NCI-H1048 (cell line): ENCODE measurements at regions not wholly inside any gene's neighbourhood (a gene's known extent, or its start where the extent isn't known, plus 50 kb on each side); places are given as distances from the start of the nearest gene placed in this dataset.

Experiments used
- DNase-seq: peaks from one replicate; lab custom pipeline; 2025; lab: John Stamatoyannopoulos, UW

- no peak for DNase-seq
Measured at GRCh38 chr11:31902706-31903105, 91.6 kb upstream of the PAX6 start.

- DNase-seq = no peak
Measured at GRCh38 chr11:31895926-31896325, 84.8 kb upstream of the PAX6 start.

- no peak for DNase-seq
Measured at GRCh38 chr11:31887180-31887579, 76.1 kb upstream of the PAX6 start.

GRCh38 chr11:31884080-31884479, 73.0 kb upstream of the PAX6 start:
- DNase-seq = no peak

- DNase-seq = no peak
Measured at GRCh38 chr11:31883435-31883834, 72.3 kb upstream of the PAX6 start.

- DNase-seq = no peak
Measured at GRCh38 chr11:31882951-31883392, 71.8 kb upstream of the PAX6 start.

- DNase-seq = no peak
Measured at GRCh38 chr11:31881825-31882224, 70.7 kb upstream of the PAX6 start.

GRCh38 chr11:31879681-31880080, 68.6 kb upstream of the PAX6 start:
- DNase-seq = no peak

- no peak for DNase-seq
Measured at GRCh38 chr11:31877863-31878262, 66.7 kb upstream of the PAX6 start.

- DNase-seq = no peak
Measured at GRCh38 chr11:31877083-31877482, 66.0 kb upstream of the PAX6 start.

GRCh38 chr11:31875866-31876560, 64.9 kb upstream of the PAX6 start:
- DNase-seq = no peak

- no peak for DNase-seq
Measured at GRCh38 chr11:31874631-31875191, 63.6 kb upstream of the PAX6 start.

GRCh38 chr11:31873124-31873523, 62.0 kb upstream of the PAX6 start:
- DNase-seq = no peak

GRCh38 chr11:31872076-31872443, 60.9 kb upstream of the PAX6 start:
- no peak for DNase-seq

- no peak for DNase-seq
Measured at GRCh38 chr11:31871310-31872075, 60.4 kb upstream of the PAX6 start.

- no peak for DNase-seq
Measured at GRCh38 chr11:31870609-31871309, 59.6 kb upstream of the PAX6 start.

GRCh38 chr11:31869986-31870385, 58.9 kb upstream of the PAX6 start:
- DNase-seq = no peak

GRCh38 chr11:31865606-31866300, 54.6 kb upstream of the PAX6 start:
- DNase-seq = no peak

- DNase-seq = no peak
Measured at GRCh38 chr11:31863170-31863832, 52.2 kb upstream of the PAX6 start.

- DNase-seq = no peak
Measured at GRCh38 chr11:31861011-31861410, 49.9 kb upstream of the PAX6 start.
